WI38 (cell line): ENCODE measurements at regions not wholly inside any gene's neighbourhood (a gene's known extent, or its start where the extent isn't known, plus 50 kb on each side); places are given as distances from the start of the nearest gene placed in this dataset.

Source experiments
- H3K4me3 ChIP-seq: 2 replicates; pipeline ENCODE4 v1.5.1; 2011; ENCODE audit warnings: low read depth, mild to moderate bottlenecking, control low read depth, low read length
- TF ChIP-seq, protein P1 (sequence below): IDR thresholded peaks from 2 replicates; pipeline ENCODE4 v1.5.1; 2012; ENCODE audit warnings: low read depth, mild to moderate bottlenecking, control low read depth, low read length

DNA sequence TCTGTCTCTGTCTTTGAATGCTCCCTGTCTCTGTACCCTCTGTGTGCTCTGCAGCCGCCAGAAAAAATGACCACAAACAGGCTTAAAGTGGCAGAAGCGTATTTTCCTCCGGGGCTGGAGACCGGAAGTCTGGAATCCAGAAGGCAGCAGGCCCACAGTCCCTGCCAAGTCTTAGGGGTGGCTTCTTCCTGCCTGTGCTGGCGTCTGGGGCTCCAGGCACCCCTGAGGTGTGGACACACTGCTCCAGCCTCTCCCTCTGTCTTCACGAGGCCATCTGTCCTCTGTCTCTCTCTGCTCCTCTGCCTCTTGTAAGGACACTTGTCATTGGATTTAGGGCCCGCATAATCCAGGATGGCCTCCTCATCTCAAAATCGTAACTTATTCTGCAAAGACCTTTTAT is 298.4 kb upstream of the IRX4 start:
- TF ChIP-seq, protein P1, sequence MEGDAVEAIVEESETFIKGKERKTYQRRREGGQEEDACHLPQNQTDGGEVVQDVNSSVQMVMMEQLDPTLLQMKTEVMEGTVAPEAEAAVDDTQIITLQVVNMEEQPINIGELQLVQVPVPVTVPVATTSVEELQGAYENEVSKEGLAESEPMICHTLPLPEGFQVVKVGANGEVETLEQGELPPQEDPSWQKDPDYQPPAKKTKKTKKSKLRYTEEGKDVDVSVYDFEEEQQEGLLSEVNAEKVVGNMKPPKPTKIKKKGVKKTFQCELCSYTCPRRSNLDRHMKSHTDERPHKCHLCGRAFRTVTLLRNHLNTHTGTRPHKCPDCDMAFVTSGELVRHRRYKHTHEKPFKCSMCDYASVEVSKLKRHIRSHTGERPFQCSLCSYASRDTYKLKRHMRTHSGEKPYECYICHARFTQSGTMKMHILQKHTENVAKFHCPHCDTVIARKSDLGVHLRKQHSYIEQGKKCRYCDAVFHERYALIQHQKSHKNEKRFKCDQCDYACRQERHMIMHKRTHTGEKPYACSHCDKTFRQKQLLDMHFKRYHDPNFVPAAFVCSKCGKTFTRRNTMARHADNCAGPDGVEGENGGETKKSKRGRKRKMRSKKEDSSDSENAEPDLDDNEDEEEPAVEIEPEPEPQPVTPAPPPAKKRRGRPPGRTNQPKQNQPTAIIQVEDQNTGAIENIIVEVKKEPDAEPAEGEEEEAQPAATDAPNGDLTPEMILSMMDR = no peak
- no peak overlapping the region for H3K4me3 ChIP-seq

DNA sequence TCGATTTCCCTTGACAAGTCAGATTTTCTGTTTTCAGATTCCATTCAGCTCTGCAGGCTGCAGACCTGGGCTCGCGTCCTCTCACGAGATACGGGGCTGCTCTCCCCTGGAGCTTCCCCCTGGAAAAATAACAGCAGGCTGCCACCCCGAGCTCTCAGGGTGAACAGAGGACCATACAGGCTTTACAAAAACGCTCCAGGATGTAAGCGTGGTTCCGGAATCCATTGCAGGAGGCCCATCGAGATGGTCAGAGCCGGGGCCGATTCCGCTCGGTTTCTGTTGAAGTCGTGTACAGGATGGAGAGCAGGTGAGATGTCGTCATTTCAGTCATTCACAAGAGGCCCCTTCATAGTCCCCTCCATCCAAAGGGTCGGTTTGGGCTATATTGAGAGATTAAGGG is 297.7 kb upstream of the IRX4 start:
- no peak overlapping the region for H3K4me3 ChIP-seq
- TF ChIP-seq, protein P1 = no peak

DNA sequence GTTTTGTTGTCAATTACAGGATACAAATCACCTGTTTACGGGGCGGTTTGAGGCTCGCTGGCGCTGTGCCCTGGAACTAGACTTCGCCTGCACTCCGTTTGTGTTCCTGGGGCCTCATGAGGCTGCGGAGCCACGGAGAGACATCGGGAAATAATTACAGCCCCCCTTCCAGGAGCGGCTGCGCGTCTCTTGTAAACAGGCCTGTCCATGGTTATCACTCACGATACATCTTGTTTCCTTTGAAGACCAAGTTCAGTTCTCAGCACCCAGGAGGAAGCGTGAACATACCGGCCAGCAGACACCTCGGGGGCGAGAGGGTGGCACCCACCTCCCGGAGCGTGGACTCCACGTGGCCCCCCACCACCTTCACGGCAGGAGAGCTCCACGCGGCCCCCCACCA is 297.1 kb upstream of the IRX4 start:
- no peak overlapping the region for H3K4me3 ChIP-seq
- TF ChIP-seq, protein P1 = no peak

DNA sequence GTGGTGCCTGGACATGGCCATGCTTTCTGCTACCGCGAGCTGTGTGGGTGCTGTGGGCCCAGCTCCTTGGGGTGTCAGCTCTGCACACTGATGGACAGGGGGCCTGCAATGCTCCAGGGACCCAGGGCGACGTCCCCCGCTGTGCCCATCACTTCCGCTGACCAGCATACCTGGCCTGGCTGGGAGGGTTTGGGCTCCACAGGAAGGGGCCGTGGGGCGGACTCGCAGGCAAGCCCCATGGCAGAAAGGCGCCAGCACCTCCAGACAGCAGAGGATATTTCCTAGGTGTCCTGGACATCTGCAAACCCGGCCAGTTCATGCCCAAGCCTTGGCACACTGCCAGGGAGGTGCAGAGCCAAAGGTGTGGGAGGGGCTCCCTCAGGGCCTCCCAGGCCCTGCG is 295.8 kb upstream of the IRX4 start:
- no peak overlapping the region for H3K4me3 ChIP-seq
- TF ChIP-seq, protein P1 = no peak

DNA sequence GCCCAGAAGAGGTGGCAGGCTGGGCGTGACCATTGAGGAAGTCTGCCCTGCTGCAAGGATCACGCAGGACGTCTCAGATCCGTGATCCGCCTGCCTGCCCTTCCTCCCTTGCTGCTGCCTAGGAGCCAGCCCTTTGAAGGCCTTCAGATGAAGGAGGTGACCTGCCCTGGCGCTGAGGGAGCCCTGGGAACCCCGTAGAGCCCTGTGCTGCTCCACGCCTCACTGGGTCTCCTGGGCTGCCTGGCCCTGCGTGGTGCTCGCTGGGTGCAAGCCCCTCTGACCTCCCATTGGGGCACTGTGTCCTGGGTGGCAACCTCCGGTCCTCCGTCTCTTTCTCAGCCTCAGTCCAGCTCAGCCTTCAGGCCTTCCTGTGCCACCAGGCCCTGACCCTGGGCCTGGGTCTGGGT is 295.3 kb upstream of the IRX4 start:
- TF ChIP-seq, protein P1 = no peak
- no peak overlapping the region for H3K4me3 ChIP-seq

DNA sequence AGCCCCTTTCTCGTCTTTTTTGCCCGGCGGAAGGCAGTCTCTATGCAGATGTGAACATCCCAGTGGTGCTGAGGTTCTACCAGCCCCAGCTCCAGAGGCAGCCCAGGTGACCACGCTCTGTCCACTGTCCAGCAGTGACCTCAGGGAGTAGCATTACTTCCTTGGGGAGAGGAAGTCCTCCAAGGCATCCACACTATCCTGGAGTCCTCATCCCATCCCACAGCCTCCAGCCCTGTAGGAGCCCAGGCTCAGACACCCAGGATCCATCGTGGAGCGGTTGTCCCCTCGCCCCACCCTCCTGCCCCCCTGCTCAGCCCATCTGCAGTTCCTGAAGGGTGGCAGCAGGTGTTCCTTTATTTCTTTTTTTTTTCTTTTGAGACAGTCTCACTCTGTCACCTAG is 294.5 kb upstream of the IRX4 start:
- TF ChIP-seq, protein P1 = no peak
- H3K4me3 ChIP-seq = no peak overlapping the region

DNA sequence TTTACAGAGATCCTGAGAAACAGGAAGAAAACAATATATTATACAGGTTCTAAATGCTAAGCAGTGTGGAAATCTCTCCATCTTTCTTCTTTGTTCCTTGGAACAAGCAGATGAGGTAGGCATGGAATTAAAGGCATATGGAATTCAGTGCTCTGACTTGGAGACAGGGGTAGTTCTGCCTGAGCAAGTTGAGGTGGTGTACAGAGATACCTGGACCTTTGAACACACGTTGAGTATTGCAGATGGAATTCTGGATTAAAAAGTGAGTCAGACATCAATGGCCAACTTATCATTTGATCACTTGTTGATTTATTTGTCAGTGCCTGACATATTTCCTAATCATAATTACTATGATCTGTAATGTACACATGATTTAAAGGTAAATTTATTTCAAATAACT is 293.9 kb upstream of the IRX4 start:
- TF ChIP-seq, protein P1 = no peak
- no peak overlapping the region for H3K4me3 ChIP-seq
